Erythroblast (primary cell): ENCODE measurements at regions not wholly inside any gene's neighbourhood (a gene's known extent, or its start where the extent isn't known, plus 50 kb on each side); places are given as distances from the start of the nearest gene placed in this dataset.

Experiments
- DNase-seq, 2 experiments: peaks; one replicate each; lab custom pipeline; 2025; lab: John Stamatoyannopoulos, UW
- GATA1 ChIP-seq: IDR thresholded peaks from 2 replicates; pipeline ENCODE4 v1.6.1; 2011; ENCODE audit warnings: low read depth, mild to moderate bottlenecking, control low read depth, low read length, moderate library complexity
- POLR2A ChIP-seq: IDR thresholded peaks from 2 replicates; pipeline ENCODE4 v1.6.1; 2011; ENCODE audit warnings: mild to moderate bottlenecking, low read length

- TF ChIP-seq POLR2A (no peak), GATA1 (no peak)
- DNase-seq = no peak
Observed at GRCh38 chr1:105886309-105886708, 1170.2 kb upstream of the PRMT6 start.

- TF ChIP-seq GATA1 = no peak
- no peak for TF ChIP-seq POLR2A
- no peak for DNase-seq
Observed at GRCh38 chr1:105891308-105891707, 1165.2 kb upstream of the PRMT6 start.

- TF ChIP-seq POLR2A (no peak), GATA1 (no peak)
- no peak for DNase-seq
Observed at GRCh38 chr1:105894006-105894405, 1162.5 kb upstream of the PRMT6 start.

GRCh38 chr1:105909811-105910210 is 1146.7 kb upstream of the PRMT6 start:
- TF ChIP-seq GATA1 (no peak), POLR2A (no peak)
- DNase-seq = no peak

- no peak for DNase-seq
- TF ChIP-seq POLR2A (no peak), GATA1 (no peak)
Observed at GRCh38 chr1:105914403-105914802, 1142.1 kb upstream of the PRMT6 start.

- DNase-seq = no peak
- TF ChIP-seq GATA1 = no peak
- no peak for TF ChIP-seq POLR2A
Observed at GRCh38 chr1:105934806-105935205, 1121.7 kb upstream of the PRMT6 start.

- TF ChIP-seq POLR2A = no peak
- no peak for TF ChIP-seq GATA1
- DNase-seq = no peak
Observed at GRCh38 chr1:105964879-105965278, 1091.6 kb upstream of the PRMT6 start.

GRCh38 chr1:105997516-105997915 is 1059.0 kb upstream of the PRMT6 start:
- no peak for DNase-seq
- TF ChIP-seq POLR2A (no peak), GATA1 (no peak)

GRCh38 chr1:106022312-106022902 is 1034.1 kb upstream of the PRMT6 start:
- DNase-seq = peak; percentile 0 to 5
- TF ChIP-seq POLR2A (no peak), GATA1 (no peak)

GRCh38 chr1:106027871-106028270 is 1028.6 kb upstream of the PRMT6 start:
- no peak for DNase-seq
- TF ChIP-seq POLR2A (no peak), GATA1 (no peak)

GRCh38 chr1:106037526-106037925 is 1018.9 kb upstream of the PRMT6 start:
- no peak for DNase-seq
- TF ChIP-seq GATA1 (no peak), POLR2A (no peak)

GRCh38 chr1:106038260-106038659 is 1018.2 kb upstream of the PRMT6 start:
- DNase-seq = no peak
- TF ChIP-seq GATA1 (no peak), POLR2A (no peak)

- DNase-seq = no peak
- TF ChIP-seq POLR2A = no peak
- TF ChIP-seq GATA1 = no peak
Observed at GRCh38 chr1:106043971-106044370, 1012.5 kb upstream of the PRMT6 start.

- no peak for DNase-seq
- TF ChIP-seq POLR2A (no peak), GATA1 (no peak)
Observed at GRCh38 chr1:106047210-106047609, 1009.3 kb upstream of the PRMT6 start.

- no peak for DNase-seq
- TF ChIP-seq GATA1 = no peak
- no peak for TF ChIP-seq POLR2A
Observed at GRCh38 chr1:106049595-106049994, 1006.9 kb upstream of the PRMT6 start.
